ENCODE measurements at regions not wholly inside any gene's neighbourhood (a gene's known extent, or its start where the extent isn't known, plus 50 kb on each side); places are given as distances from the start of the nearest gene placed in this dataset.

DNA sequence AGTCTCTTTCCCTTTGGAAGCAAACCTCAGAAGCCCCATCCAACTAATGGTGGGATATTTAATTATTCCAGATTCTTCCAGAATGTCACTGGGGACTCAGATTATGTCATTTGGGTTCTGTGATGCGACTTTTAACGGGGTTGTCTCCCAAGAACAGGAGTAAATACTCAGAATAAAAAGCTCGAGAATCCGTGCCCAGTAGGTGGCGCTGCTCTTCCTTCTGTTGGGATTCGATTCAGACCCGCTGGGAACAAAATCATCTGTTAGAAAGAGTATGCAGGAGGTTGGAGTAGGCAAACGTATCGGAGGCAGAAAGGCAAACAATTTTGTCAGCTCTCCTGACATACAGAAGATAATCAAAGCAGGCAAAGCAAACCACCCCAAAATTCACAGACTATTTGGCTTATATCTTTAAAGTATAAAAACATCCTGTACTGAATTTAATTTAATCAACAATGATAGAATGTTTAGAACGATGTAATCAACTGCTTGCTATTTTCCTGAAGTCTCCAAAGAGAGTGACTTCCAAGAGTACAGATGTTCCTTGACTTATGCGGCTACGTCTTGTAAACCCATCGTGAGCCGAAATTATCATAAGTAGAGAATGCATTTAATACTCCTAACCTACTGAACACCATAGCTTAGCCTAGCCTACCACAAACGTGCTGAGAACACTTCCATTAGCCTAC lies 169.8 kb upstream of the RAI14 start:
- TF ChIP-seq SP1 (CRISPR knock-in tag; conservative IDR thresholded peaks at IDR 0.05) (no peak), JUN (CRISPR knock-in tag; IDR thresholded peaks at IDR 0.05) (no peak), USF2 (CRISPR knock-in tag; IDR thresholded peaks at IDR 0.05) (no peak), AR (CRISPR knock-in tag; IDR thresholded peaks at IDR 0.05) (no peak)
